NCI-H187 (cell line): ENCODE measurements at regions not wholly inside any gene's neighbourhood (a gene's known extent, or its start where the extent isn't known, plus 50 kb on each side); places are given as distances from the start of the nearest gene placed in this dataset.
"Not testable (repeated sequence)": the region's sequence is repeated elsewhere in the genome, so short reads cannot be mapped to it uniquely, and the experiment has no call there.

Experiments used
- DNase-seq, 2 experiments: peaks; one replicate each; lab custom pipeline; 2025; lab: John Stamatoyannopoulos, UW

DNA sequence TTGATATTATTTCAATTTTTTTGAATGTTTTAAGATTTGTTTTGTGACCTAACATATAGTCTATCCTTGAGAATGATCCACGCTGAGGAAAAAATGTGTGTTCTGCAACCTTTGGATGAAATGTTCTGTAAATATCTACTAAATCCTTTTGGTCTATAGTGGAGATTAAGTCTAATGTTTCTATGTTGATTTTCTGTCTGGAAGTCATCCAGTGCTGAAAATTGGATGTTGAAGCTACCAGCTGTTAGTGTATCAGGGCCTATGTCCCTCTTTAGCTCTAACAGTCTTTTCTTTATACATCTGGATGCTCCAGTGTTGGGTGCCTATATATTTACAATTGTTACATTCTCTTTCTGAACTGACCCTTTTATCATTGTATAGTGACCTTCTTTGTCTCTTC is 422.3 kb downstream of the TMEM232 start:
- DNase-seq, result no peak

- no peak for DNase-seq
These were observed 419.8 kb downstream of the TMEM232 start for GRCh38 chr5:110306650-110307049.

- no peak for DNase-seq
These were observed 417.2 kb downstream of the TMEM232 start for GRCh38 chr5:110309222-110309621.

DNA sequence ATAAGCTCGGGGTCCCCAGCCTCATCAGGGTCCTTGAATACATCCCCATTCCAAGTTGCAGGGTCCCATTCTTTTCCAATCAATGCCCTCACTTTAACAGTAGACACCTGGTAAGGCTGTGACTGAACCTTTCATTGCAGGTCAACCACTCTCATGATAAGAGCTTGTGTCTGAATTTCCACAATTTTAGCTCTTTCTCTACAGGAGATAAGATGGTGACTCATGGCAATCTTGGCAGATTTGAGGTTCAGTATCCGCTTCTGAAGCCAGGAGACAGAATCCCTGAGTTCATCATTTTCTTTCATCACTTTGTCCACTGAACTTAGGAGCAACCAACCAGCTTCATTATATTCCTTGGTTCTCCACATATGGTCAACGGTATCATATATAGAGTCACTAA is 409.9 kb downstream of the TMEM232 start:
- DNase-seq, result not testable (repeated sequence)

GRCh38 chr5:110321117-110321516 is 405.4 kb downstream of the TMEM232 start:
- DNase-seq, result no peak

GRCh38 chr5:110323357-110323756 is 403.1 kb downstream of the TMEM232 start:
- DNase-seq, result no peak

GRCh38 chr5:110323832-110324231 is 402.6 kb downstream of the TMEM232 start:
- no peak for DNase-seq

DNA sequence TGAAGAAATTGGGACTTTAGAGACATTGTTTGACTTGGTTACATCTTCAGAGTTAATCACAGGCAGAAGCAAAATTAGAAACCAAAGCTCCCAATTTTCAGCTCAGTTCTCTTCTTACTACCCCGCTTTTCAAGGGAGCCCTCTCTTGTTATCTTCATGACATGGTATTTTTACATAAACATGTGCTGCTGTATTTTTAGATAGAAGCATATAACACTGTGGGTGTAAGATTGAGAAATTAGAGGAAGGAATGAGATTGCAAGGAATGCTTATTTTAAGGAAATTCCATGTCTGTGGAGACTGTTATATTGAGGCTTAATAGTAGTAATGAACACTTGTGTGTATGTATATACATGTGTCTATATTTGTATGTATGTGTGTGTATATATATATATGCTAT is 401.6 kb downstream of the TMEM232 start:
- no peak for DNase-seq

- no peak for DNase-seq
These were observed 396.4 kb downstream of the TMEM232 start for GRCh38 chr5:110329955-110330525.

GRCh38 chr5:110333384-110333783 is 393.1 kb downstream of the TMEM232 start:
- no peak for DNase-seq

DNA sequence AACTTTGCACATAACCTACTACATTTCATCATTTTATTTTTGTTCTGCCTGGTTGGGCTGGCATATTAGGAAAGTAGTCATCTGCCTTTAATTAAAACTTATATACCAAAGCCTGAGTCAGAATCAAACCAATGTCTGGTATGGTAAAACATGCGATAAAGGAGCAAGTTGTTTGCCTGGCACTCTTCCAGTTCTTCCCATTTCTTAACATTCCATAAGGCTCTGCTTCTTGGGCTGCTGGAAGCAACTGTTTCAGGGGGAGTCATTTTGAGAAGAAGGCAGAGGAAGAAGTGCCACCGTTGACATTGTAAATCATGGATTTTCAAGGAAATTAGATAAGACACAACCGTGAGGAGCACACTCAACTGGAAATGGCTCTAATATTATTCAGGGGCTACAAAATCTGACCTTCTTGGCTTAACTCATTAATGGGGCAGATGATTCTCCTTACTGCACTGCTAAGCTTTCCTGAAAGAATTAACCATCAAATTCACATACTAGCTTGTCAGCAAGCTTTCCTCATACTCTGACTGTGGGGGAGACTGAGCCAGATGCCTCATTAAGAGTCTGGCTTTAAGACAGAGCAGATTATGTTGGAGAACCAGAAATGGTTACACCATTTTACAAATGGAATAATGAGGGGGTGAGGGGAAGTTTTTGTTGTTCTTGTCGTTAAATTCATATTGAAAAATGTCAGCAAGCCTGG is 391.0 kb downstream of the TMEM232 start:
- no peak for DNase-seq

- DNase-seq, result no peak
These were observed 388.0 kb downstream of the TMEM232 start for GRCh38 chr5:110338341-110339083.

DNA sequence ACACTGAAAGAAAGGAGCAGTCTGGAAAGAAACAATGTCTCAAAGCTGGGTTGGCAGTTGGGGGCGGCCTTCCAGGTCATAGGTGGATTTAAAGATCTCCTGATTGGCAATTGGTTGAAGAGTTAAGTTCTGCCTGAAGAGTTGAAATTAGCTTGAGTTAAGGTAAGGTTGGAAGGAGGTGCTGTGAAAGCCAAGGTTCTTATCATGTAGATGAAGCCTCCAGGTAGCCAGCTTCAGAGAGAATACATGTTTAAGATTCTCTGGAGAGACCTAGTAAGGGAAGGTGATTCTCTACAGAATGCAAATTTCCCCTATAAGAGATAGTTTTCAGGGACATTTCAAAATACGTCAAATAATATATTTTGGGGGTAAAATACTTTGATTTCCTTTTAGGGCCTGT is 387.1 kb downstream of the TMEM232 start:
- no peak for DNase-seq

- no peak for DNase-seq
These were observed 384.6 kb downstream of the TMEM232 start for GRCh38 chr5:110341836-110342235.

GRCh38 chr5:110342683-110343082 is 383.8 kb downstream of the TMEM232 start:
- DNase-seq, result no peak

- DNase-seq, result no peak
These were observed 382.9 kb downstream of the TMEM232 start for GRCh38 chr5:110343616-110344015.

GRCh38 chr5:110345623-110346022 is 380.8 kb downstream of the TMEM232 start:
- no peak for DNase-seq

- DNase-seq, result no peak
These were observed 379.5 kb downstream of the TMEM232 start for GRCh38 chr5:110346893-110347358.

- DNase-seq, result no peak
These were observed 378.7 kb downstream of the TMEM232 start for GRCh38 chr5:110347781-110348180.

GRCh38 chr5:110351430-110351829 is 375.0 kb downstream of the TMEM232 start:
- DNase-seq, result no peak

GRCh38 chr5:110354311-110354710 is 372.2 kb downstream of the TMEM232 start:
- no peak for DNase-seq

DNA sequence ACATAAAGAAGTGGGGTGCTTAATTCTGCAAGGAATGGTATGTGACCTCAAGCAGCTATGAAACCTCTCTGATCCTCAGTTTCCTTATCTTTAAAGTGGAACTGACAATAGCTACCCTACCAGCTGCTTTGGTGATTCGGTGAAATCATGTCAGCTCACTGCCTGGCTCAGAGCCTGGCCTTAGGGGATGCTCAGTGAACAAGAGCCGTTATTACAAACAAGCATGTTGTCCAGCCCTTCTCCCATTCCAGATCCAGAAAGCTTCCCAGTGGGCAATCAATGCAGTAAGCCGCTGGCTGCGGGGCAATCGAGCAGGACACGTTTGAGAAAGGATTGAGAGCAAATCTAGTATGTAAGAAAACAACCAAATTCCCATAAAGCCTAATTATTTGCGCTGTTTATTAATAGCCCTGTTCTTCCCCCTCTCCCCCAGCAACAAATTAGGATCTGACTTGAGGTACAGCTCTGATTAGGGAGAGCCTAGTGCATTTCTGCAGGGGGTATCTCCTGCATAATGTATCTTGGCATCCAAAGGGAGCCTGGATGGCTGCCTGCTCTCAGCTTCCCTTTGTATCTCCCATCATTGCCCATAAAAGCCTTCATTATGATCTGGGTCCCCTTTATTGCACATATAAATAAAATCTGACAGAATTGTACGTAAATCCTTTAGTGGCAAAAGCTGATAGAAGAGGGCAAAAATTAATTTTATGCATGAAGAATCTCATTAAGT is 371.4 kb downstream of the TMEM232 start:
- DNase-seq, result no peak
